ENCODE measurements at regions not wholly inside any gene's neighbourhood (a gene's known extent, or its start where the extent isn't known, plus 50 kb on each side); places are given as distances from the start of the nearest gene placed in this dataset.
"Not testable (repeated sequence)": the region's sequence is repeated elsewhere in the genome, so short reads cannot be mapped to it uniquely, and the experiment has no call there.

- H3K9ac ChIP-seq = no peak overlapping the region
- H3K4me2 ChIP-seq (ENCODE audit: low read length) = no peak overlapping the region
- no peaks in the 10 kb centered on the region for H3K36me3 ChIP-seq (ENCODE audit: control insufficient read depth, insufficient read depth, low read length)
- H3K9me3 ChIP-seq (ENCODE audit: control insufficient read depth, low read length) = no peaks in the 10 kb centered on the region
- no peak overlapping the region for H3K4me3 ChIP-seq (ENCODE audit: low read depth, low read length)
- no peak overlapping the region for H2AFZ ChIP-seq
- no peak overlapping the region for H3K27ac ChIP-seq
- TF ChIP-seq, protein P1, sequence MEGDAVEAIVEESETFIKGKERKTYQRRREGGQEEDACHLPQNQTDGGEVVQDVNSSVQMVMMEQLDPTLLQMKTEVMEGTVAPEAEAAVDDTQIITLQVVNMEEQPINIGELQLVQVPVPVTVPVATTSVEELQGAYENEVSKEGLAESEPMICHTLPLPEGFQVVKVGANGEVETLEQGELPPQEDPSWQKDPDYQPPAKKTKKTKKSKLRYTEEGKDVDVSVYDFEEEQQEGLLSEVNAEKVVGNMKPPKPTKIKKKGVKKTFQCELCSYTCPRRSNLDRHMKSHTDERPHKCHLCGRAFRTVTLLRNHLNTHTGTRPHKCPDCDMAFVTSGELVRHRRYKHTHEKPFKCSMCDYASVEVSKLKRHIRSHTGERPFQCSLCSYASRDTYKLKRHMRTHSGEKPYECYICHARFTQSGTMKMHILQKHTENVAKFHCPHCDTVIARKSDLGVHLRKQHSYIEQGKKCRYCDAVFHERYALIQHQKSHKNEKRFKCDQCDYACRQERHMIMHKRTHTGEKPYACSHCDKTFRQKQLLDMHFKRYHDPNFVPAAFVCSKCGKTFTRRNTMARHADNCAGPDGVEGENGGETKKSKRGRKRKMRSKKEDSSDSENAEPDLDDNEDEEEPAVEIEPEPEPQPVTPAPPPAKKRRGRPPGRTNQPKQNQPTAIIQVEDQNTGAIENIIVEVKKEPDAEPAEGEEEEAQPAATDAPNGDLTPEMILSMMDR (IDR thresholded peaks at IDR 0.05) = no peak
- H3K27me3 ChIP-seq (ENCODE audit: control insufficient read depth, insufficient read depth, low read length) = no peaks in the 10 kb centered on the region
- H3K79me2 ChIP-seq = no peaks in the 10 kb centered on the region
- no peaks in the 10 kb centered on the region for H3K4me1 ChIP-seq
Observed at GRCh38 chr6:167232356-167232755, 58.8 kb upstream of the UNC93A start.

DNA sequence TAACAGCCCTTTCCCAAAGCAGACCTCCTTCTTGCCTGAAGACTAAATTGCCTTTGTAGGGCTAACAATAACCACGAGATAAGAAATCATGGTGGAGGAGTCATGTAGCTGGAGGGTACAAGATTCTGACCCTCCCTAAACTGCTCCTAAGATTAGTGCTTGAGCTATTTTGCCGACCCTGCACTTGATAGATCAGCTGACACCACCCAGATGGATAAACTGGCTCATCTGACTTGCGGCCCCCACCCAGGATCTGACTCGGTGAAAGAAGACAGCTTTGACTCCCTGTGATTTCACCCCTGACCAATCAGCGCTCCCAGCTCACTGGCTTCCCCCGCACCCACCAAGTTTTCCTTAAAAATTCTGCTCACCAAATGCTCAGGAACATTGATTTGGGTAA is 57.6 kb upstream of the UNC93A start:
- Histone ChIP-seq H3K27me3 (ENCODE audit: control insufficient read depth, insufficient read depth, low read length) (no peaks in the 10 kb centered on the region), H3K36me3 (ENCODE audit: control insufficient read depth, insufficient read depth, low read length) (no peaks in the 10 kb centered on the region), H3K4me3 (ENCODE audit: low read depth, low read length) (no peak overlapping the region), H3K79me2 (no peaks in the 10 kb centered on the region), H3K9me3 (ENCODE audit: control insufficient read depth, low read length) (no peaks in the 10 kb centered on the region), H3K27ac (no peak overlapping the region), H3K4me2 (ENCODE audit: low read length) (no peak overlapping the region), H3K9ac (no peak overlapping the region), H2AFZ (no peak overlapping the region), H3K4me1 (peaks cover 3% of the 10 kb centered on the region)
- TF ChIP-seq, protein P1 (IDR thresholded peaks at IDR 0.05) = no peak

DNA sequence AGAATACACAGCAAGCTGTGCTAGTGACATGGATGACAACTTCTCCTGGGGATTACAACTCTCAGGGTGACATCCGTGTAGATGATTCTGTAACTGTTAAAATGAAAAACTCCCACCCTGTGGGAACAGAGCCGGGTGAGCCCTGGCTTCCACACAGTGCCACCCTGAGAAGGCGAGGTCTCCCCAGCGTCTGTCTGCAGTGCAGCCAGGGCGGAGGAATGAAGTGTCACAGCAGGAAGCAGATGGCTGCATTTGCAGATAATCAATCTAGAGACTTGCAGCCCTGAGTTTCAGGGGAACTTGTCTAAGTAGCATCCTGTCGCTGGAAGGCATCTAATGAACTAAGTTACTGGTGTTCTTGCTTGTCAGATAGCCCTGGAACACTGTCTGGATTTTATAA is 56.5 kb upstream of the UNC93A start:
- not testable (repeated sequence) for H3K27ac ChIP-seq

DNA sequence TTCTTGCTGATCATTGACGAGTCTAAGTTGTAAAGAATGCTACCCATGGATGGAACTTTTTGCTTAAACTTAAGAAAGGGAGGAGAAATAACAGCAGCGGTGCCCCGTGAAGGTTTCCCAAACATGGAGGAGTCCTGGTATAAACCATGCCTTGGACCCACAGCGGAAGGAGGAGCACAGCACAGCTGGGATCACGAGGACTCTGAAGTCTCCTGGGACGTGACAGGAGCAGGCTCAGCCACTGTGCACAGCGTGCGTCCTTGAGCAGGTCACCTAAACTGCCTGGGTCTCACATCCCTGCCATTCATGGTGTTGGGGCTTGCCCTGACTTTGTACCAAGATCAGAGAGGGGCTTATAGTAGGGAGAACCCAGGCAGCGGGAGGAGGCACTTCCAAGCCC is 56.1 kb upstream of the UNC93A start:
- no peak overlapping the region for H2AFZ ChIP-seq
- no peak overlapping the region for H3K9ac ChIP-seq
- no peaks in the 10 kb centered on the region for H3K36me3 ChIP-seq (ENCODE audit: control insufficient read depth, insufficient read depth, low read length)
- no peaks in the 10 kb centered on the region for H3K79me2 ChIP-seq
- TF ChIP-seq, protein P1 (IDR thresholded peaks at IDR 0.05) = no peak
- H3K4me3 ChIP-seq (ENCODE audit: low read depth, low read length) = no peak overlapping the region
- no peak overlapping the region for H3K27ac ChIP-seq
- no peaks in the 10 kb centered on the region for H3K27me3 ChIP-seq (ENCODE audit: control insufficient read depth, insufficient read depth, low read length)
- H3K4me2 ChIP-seq (ENCODE audit: low read length) = no peak overlapping the region
- peaks cover 3% of the 10 kb centered on the region for H3K4me1 ChIP-seq
- H3K9me3 ChIP-seq (ENCODE audit: control insufficient read depth, low read length) = no peaks in the 10 kb centered on the region

More for the DNA sequence above, 56.5 kb upstream of the UNC93A start:
- not testable (repeated sequence) for H3K9ac ChIP-seq; H2AFZ ChIP-seq; H3K36me3 ChIP-seq (ENCODE audit: control insufficient read depth, insufficient read depth, low read length); H3K79me2 ChIP-seq; H3K4me2 ChIP-seq (ENCODE audit: low read length); H3K4me1 ChIP-seq; H3K27me3 ChIP-seq (ENCODE audit: control insufficient read depth, insufficient read depth, low read length); H3K4me3 ChIP-seq (ENCODE audit: low read depth, low read length); H3K9me3 ChIP-seq (ENCODE audit: control insufficient read depth, low read length)

DNA sequence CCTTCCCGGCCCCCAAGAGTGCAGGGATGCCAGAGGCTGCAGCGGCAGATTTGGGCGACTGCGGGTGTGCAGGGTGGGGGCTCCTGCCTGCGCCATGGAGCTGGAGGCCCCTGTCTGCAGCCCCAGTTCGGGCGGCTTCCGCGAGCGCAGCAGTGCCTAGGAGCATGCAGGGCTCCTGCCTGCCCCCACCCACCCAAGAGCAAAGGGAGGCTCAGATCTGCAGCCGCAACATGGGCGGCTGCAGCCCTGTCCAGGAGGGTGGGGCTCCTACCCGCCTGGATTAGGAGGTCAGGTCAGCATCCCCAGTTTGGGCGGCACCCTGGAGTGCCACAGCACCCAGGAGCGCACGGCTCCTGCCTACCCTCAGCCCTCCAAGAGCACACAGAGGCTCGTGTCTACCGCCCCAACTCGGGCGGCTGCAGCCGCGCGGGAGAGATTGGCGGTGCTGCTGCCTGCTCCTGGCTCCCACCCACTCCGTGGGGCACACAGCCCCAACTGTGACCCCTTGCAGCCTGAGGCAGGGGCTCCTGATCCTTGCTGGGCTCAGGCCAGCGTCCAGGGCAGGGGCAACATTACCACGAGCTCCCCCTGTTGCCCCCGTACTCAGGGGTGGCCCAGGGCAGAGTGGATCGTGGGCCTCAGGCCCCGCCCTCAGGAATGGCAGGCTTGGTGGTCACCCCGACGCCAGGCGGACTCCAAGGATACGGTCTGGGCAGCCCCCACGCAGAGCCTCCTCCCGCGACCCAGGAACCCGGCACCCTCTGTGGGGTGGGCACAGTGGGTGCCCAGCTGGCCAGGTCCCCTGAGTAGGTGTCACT is 55.5 kb upstream of the UNC93A start:
- Histone ChIP-seq H2AFZ (no peak overlapping the region), H3K4me3 (ENCODE audit: low read depth, low read length) (no peak overlapping the region), H3K27ac (no peak overlapping the region), H3K4me2 (ENCODE audit: low read length) (no peak overlapping the region), H3K9ac (no peak overlapping the region), H3K4me1 (peaks cover 3% of the 10 kb centered on the region), H3K27me3 (ENCODE audit: control insufficient read depth, insufficient read depth, low read length) (no peaks in the 10 kb centered on the region), H3K79me2 (no peaks in the 10 kb centered on the region), H3K36me3 (ENCODE audit: control insufficient read depth, insufficient read depth, low read length) (no peaks in the 10 kb centered on the region), H3K9me3 (ENCODE audit: control insufficient read depth, low read length) (no peaks in the 10 kb centered on the region)
- TF ChIP-seq, protein P1 (IDR thresholded peaks at IDR 0.05) = no peak

Measured in parathyroid adenoma (tissue), 2 donors.